ENCODE measurements at regions not wholly inside any gene's neighbourhood (a gene's known extent, or its start where the extent isn't known, plus 50 kb on each side); places are given as distances from the start of the nearest gene placed in this dataset.

- no peaks in the 10 kb centered on the region for H3K79me1 ChIP-seq (ENCODE audit: low read depth in 1 of 2, low read length in 2 of 2)
- no TSS peak for BruUV-seq (replicated peaks)
- no peak for DNase-seq
- H3K36me3 ChIP-seq (ENCODE audit: control insufficient read depth, insufficient read depth, low read length) = no peaks in the 10 kb centered on the region
- no peak overlapping the region for H3K4me3 ChIP-seq (ENCODE audit: insufficient read depth, low read depth, low read length)
- no peak overlapping the region for H3K56ac ChIP-seq (ENCODE audit: extremely low read depth, insufficient read depth, low read length)
- H3K27ac ChIP-seq (ENCODE audit: insufficient read depth, low read length) = no peak overlapping the region
- ChIA-PET POLR2A (ENCODE audit: unreplicated experiment) (no interaction called here), CTCF (no interaction called here)
- no peaks in the 10 kb centered on the region for H4K20me1 ChIP-seq (ENCODE audit: insufficient read depth, low read length)
- no peaks in the 10 kb centered on the region for H3K4me1 ChIP-seq (ENCODE audit: control insufficient read depth, insufficient read depth, low read length)
- no peak overlapping the region for H2AK9ac ChIP-seq (replicated peaks; ENCODE audit: low read depth, low read length, poor library complexity)
- no peak overlapping the region for H3K9ac ChIP-seq (ENCODE audit: low read depth, low read length)
- no peak overlapping the region for H2BK5ac ChIP-seq (ENCODE audit: low read depth, low read length, poor library complexity, severe bottlenecking)
- intact Hi-C loops (cut with micrococcal nuclease) = no loop called here
- H4K91ac ChIP-seq (ENCODE audit: insufficient read depth, low read depth, low read length) = no peak overlapping the region
- H3K4ac ChIP-seq (ENCODE audit: low read depth, low read length) = no peak overlapping the region
- H3K14ac ChIP-seq (replicated peaks; ENCODE audit: low read depth, low read length) = no peak overlapping the region
- no peaks in the 10 kb centered on the region; the same call in 1 of the 2 replicates for H3K9me1 ChIP-seq (ENCODE audit: insufficient read depth, low read length)
- no peak overlapping the region for H3K18ac ChIP-seq (ENCODE audit: low read depth, low read length)
- WGBS, 2 experiments (ENCODE audit: extremely low coverage in 2 of 2, insufficient read length in 1 of 2) = 80% methylated on average over 11 of the region's 21 CpGs; no CpG with 5 or more reads in 1 of the 2 experiments
- H2BK20ac ChIP-seq (ENCODE audit: low read depth, low read length) = no peak overlapping the region
- no peak for ATAC-seq (ENCODE audit: low read depth)
- peaks cover 5% of the 10 kb centered on the region; the same call in 1 of the 2 replicates for H3K9me3 ChIP-seq (ENCODE audit: control insufficient read depth, insufficient read depth, low read length)
- no peak overlapping the region for H2AK5ac ChIP-seq (ENCODE audit: low read depth, low read length)
- no peak overlapping the region for H2BK15ac ChIP-seq (ENCODE audit: low read depth, low read length)
- H4K8ac ChIP-seq (ENCODE audit: low read depth in 2 of 2, low read length in 2 of 2) = no peak overlapping the region
- no peak overlapping the region for H4K5ac ChIP-seq (ENCODE audit: low read depth, low read length)
- peaks cover 47% of the 10 kb centered on the region; the same call in 1 of the 2 replicates for H3K27me3 ChIP-seq (ENCODE audit: control insufficient read depth, insufficient read depth, low read length)
- in situ Hi-C loops (cut with MboI; ENCODE audit: low sequenced_read_pairs) = no loop called here
- TF ChIP-seq CHD1 (IDR thresholded peaks at IDR 0.05; ENCODE audit: low read depth, low read length) = no peak
- TF ChIP-seq POLR2A (IDR thresholded peaks at IDR 0.05; ENCODE audit: low read depth, low read length) = no peak
- TF ChIP-seq, protein P1, sequence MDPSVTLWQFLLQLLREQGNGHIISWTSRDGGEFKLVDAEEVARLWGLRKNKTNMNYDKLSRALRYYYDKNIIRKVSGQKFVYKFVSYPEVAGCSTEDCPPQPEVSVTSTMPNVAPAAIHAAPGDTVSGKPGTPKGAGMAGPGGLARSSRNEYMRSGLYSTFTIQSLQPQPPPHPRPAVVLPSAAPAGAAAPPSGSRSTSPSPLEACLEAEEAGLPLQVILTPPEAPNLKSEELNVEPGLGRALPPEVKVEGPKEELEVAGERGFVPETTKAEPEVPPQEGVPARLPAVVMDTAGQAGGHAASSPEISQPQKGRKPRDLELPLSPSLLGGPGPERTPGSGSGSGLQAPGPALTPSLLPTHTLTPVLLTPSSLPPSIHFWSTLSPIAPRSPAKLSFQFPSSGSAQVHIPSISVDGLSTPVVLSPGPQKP (IDR thresholded peaks at IDR 0.05; ENCODE audit: borderline replicate concordance, low read depth, low read length) = no peak
- no peak for TF ChIP-seq MAZ (IDR thresholded peaks at IDR 0.05; ENCODE audit: borderline replicate concordance, low read depth, low read length)
- TF ChIP-seq CEBPB (IDR thresholded peaks at IDR 0.05; ENCODE audit: low read depth, low read length) = no peak
- no peak for TF ChIP-seq SMC3 (IDR thresholded peaks at IDR 0.05; ENCODE audit: low read depth, low read length)
- no peak for TF ChIP-seq FOS (IDR thresholded peaks at IDR 0.05; ENCODE audit: low read depth, low read length)
- H2AFZ ChIP-seq (replicated peaks; ENCODE audit: low read length, poor library complexity) = no peak overlapping the region
- dilution Hi-C loops (cut with HindIII; ENCODE audit: low sequenced_read_pairs, unreplicated experiment) = no loop called here
- no peak overlapping the region for H3K4me2 ChIP-seq (ENCODE audit: low read depth, low read length)
- H2BK120ac ChIP-seq (ENCODE audit: low read depth, low read length) = no peak overlapping the region
- no peak overlapping the region for H3K23ac ChIP-seq (ENCODE audit: low read depth, low read length)
Measured at GRCh38 chr15:70252056-70252950, 154.6 kb upstream of the TLE3 start.
